Fibroblast of skin of back (primary cell): ENCODE measurements at regions not wholly inside any gene's neighbourhood (a gene's known extent, or its start where the extent isn't known, plus 50 kb on each side); places are given as distances from the start of the nearest gene placed in this dataset.
A peak's percentile ranks its signal among the peaks of the same experiment; 100 is the strongest.

Experiments used
- DNase-seq: peaks from one replicate; pipeline ENCODE4 v3.0.0-alpha.2; 2013

DNA sequence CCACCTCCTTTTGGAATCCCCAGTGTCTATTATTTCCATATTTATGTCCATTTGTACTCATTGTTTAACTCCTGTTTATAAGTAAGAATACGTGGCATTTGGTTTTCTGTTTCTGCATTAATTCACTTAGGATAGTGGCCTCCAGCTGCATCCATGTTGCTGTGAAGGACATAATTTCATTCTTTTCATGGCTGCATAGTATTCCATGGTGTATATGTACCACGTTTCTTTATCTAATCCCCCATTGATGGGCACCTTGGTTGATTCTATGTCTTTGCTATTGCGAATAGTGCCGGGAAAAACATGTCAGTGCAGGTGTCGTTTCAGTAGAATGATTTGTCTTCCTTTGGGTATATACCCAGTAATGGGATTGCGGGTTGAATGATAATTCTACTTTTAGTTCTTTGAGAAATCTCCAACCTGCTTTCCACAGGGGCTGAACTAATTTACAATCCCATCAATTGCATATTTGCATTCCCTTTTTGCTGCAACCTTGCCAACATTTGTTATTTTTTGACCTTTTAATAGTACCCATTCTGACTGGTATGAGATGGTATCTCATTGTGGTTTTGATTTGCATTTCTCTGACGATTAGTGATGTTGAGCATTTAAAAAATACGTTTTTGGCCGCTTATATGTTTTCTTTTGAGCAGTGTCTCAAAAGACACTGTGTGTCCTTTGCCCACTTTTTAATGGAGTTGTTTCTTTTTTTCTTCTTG, 373.2 kb upstream of the TNRC6C start:
- DNase-seq, result no peak

DNA sequence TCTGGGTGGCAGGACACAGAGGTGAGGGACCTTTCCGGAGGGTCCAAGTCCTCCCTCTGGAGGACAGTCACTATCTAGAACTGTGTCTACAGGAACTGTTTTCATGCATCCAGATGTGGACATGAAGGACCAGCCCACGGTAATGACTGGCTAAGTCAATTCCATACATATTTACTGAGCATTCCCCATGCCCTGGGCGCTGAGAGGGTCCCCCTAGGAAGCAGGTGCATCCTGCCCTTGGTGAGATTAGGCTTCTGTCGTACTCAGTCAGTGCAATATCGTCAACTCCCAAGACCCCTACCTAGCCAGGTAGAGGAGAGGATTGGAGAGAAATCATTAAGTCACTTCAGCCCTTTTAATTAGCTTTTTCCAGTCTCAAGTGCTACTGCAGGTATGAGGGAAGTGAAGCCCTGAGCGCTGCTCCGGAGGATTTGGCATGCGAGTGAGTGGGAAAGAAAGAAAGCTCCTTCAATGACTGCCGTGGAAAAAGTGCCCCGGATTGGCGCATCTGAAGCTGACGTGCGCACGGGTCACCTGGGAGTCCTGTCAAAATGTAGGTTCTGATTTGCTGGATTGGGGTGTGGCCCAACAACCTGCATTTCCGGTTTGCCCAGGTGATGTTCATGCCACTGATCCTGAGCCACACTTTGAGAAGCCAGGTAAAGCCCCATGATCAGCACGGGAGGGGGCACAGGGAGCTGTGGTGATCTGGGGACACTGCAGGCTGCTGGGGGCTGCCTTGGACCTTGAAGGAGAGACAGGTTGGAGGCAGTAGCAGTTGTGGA, 367.4 kb upstream of the TNRC6C start:
- DNase-seq, result no peak

DNA sequence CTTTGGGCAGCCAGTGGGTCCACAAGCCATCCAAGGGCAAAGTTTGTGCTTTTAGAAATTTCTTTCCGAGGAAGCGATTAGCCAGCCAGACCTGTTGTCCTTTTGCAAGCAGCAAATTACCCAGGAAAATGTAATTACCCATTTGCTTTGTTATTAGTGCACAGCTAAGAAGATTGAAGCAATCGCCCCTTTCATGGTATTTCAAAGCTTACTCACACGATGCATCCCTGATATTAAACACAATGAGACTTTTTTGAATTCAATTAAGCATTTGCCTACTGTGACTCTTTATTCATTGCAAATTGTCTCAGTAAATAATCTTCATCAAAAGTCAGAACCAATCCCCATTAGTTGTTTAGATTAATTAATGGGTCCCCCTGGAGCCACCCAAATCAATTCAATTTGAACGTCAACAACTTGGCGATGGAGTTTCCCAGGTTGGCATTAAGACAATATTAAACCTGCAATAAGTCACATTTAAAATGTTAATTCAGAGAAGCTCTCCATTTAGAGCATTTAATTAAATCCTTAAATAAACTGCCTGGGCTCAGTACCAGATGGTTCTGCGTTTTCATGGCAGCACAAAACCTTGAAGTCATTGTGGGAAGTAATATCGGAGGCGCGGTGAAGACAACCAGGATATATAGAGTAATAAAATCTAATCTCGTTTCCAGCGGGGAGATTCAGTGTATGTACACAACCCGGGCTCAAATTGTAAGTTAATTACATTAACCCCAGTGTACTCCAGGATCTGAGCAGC, 366.2 kb upstream of the TNRC6C start:
- no peak for DNase-seq

DNA sequence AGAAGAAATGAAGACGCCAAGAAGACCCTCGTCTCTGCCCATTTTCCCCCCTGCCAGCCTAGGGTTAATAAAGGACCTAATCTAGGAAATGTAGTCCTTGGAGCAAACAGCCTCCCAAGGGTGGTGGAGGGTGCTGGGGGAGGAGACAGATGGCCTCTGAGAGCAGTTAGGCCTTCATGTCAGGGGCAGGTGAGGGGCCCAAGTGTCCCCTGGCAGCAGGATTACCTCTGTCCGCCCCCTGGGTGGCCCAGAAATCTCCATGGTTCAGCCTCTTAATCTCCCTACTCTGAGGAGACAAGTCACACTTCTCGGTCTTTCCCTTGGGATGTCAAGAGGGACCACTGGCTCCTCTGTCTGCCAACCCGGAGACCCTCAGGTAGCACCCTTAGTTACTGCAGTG, 365.4 kb upstream of the TNRC6C start:
- DNase-seq, result no peak

DNA sequence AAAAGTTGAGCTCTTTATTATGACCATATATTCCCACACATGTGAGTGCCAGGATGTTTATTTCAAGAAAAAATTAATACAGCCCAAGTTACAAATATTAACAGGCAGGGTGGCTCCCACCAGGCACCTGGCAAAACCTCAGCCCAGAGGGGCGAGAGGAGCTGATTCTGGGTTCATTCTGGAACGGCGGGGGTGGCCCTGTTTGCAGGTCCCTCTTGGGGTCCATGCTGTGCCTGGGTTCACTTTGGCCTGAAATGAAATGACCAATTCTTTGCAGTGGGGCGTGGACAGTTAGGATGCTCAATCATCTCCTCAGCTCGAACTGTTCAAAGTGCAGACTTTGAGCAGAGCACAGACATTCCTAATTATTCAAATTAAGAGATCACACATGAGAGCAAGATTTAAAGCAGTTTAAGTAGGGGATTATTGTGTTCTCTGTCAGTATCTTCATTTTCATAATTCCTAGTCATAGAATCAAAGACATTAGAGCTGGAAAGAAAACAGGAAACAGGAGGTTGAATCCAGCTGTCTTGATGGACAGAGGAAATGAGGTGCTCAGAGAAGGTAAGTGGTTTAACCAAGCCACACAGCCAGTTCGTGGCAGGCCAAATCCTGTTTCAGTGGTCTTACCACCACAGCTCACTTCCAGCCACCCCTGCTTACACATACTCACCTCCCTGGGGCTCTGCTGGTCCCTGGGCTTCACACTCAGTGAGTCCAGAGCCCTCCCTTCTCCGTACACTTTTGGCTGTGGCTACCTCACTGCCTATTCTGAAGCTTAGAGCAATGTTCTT, 363.9 kb upstream of the TNRC6C start:
- no peak for DNase-seq

DNA sequence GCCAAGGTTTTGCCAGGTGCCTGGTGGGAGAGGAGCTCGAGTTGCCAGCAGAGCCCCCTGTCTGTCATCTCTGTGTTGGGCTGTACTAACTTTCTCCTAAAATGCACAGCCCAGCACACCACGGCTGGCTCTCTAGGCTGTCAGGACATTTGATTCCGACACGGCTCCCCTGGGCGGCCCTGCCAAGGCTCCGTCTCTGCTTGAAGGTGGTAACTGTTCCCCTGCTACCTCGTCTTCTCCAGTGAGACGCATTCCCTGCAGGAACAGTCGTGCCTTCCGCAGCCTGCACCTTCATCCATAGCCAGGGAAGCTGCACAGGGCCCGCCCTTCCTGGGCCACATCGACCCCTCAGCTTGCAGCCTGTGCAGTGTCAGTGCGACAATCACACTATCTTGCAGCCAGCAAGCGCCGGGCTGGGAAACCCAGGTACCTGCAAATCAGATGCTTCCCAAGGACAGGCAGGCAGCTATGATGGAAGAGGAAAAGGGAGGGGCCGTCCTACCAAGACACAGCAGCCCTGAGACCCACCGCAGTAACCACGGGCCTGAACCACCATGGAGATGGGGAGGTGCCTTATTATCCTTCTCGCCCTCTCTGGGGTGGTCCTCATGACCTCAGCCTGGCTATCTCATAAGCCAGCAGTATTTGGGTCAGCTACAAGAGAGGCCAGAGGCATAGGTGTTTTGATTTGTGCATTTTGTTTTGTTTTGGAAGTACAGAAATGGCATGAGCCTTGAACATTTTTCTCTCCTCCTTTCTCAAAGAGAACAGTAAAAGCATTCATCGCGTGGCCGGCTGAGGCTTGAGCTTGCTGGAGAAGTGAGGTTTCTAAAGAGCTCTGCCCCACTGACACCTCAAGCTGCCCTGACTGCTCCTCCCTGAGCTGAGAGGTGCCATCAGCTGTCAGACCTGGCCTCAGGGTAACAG, 361.7 kb upstream of the TNRC6C start:
- DNase-seq, result no peak

DNA sequence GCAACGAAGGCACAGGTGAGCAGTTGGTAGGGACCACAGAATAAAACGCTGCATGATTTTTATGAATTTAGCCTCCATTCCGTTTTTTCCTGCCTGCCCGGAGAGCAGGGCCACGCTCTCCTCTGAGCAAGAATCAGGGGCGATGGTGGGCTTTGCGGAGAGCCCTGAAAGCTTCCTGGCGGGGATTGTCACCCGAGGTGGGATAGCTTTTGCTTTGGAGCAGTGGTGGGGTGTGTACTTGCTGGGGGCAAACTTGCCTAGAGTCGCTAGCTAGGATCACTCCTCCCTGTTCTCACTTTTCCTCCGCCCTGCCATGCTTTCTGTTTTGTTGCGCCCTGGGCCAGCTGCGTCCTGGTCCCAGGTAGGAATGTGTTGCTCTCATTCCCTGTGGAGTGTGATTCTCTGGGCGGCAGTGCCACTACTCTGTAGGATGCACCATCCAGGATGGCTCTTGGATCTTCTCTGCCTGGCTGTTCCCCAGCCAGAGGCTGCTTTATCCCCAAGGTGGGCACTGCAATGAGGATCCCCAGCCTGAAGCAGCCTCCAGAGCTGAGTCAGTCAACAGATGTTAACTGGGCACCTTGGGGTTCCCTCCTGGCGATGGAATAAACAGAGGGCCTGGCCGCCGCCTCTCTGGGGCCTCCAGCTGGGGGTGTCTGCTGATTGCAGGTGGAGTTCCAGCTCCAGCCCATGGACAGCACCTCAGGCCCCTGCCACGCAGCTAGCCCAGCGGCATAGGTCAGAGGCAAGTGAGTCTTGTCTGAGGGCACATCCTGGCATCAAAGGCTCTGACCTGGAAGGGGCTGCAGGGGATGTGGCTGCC, 360.9 kb upstream of the TNRC6C start:
- DNase-seq, result no peak

DNA sequence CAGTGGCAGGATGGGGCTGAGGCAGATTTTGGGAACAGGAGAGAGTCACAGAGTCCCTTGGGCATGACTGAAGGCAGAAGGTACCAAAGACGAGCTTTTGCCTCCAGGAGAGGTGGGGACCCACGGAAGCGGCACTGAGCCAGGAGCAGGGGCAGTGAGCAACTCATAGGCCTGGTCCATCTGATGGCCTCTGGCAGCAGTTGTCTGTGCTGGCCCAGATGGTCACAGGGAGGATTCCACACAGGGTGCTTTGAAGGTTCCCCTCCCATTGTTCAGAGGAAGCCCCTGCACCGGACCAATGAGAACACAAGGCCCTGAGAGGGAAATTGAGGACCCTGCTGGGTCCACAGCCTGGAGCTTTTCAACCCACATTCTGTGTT, 360.3 kb upstream of the TNRC6C start:
- DNase-seq, result no peak

DNA sequence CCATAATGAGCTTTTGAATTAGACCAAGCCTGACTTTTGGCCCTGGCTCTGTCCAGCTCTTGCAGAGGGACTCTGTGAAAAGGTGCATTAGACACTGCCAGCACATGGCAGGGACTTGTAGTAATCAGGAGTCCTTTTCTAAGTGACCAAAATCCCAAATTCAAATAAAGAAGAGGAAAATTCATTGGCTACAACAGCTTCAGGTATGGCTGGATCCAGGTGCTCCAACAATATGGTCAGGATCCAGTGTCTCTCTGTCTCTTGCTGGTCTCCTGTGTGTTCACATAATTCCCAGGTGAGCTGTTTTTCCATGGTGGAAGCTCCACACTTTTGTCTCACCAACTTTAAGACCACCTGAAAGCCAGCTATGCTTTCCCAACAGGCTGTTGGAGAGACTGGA, 358.8 kb upstream of the TNRC6C start:
- DNase-seq, result no peak

DNA sequence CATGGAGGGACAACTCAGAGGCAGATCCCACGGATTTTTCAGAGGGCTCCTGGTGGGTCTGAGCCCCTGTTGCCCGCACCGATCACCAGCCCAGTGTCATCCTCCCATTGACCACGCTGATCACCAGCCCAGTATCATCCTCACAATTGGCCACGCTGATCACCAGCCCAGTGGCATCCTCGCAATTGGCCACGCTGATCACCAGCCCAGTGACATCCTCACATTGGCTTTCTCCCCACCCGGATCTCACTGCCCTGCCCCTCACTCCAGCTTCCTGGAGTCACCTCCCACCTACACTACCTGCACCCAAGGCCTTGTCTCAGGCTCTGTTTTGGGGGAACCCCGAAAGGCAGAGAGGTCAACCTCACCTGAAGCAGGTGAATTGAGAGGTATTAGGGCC, 358.2 kb upstream of the TNRC6C start:
- DNase-seq, result no peak

DNA sequence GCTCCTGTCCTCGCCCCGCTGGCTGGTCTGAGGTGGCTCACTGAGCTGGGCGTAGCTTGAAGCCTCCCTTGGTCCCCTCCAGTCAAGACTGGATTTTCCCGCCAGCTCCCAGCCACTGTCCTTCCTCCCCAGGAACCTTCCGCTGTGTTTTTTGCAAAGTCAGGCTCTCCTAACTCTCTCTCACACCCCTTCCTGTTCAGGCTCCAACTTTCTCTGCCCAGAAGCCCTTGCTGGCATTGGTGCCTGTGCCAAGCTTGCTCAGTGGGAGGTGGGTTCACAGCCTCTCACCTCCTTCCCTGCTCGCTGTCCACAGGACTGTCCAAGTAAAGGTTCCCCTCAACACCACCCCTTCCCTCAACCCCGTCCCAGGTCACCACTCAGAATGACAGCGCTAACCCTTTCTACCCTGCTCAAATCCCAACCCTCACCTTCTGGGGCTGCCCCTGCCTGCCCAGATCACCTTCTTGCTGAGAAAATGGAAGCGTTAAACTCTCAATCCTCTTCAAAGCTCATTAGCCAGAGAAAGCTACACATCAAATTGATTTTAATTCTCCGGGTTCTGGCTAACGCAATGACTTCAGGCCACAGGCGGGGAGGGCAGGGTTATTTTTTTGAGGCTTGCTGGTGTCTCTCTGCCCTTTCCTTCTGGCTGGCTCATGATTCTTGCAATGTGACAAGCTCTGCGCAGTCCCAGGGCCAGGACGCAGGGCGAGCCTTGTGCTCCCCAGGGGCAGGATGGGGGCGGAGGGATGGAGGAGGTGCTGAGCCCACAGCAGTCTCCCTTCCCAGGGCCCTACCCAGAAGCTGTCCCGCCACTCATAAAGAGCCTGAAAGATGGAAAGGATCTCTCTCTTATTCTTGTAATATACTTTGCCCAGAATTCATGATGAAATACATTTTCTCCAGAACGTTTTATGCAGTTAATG, 357.2 kb upstream of the TNRC6C start:
- no peak for DNase-seq

DNA sequence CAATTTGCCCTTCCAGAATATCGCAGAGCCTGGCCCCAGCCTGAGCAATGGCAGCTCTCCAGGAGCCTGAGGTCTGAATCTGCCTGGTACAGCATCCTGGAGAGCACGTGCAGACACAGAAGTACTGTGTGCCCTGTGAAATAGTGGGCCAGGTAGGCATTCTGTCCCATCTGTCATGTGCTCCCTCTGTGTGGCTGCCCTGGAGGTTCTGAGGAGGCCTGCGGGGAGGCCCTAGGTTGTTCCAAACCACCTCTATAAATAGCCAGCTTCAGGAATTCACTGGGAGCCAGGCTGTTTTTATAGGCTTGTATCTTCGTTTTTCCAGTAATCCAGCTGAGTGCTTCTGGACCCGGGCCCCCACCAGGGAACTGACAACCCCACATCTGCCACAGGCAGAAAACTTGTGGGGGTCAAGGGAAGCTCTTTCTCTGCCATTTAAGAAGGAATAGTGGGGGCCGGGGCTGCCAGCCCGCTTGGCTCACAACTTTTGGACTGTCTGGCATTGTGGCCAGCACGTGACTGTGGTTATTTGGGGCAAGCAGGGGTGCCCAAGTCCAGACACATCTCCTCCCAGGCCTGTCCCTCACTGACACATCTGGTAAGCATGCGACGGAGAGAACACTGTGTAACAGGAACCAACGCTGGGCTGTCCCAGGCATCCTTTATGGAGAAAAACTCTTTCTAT, 356.3 kb upstream of the TNRC6C start:
- DNase-seq, result peak; percentile 94

DNA sequence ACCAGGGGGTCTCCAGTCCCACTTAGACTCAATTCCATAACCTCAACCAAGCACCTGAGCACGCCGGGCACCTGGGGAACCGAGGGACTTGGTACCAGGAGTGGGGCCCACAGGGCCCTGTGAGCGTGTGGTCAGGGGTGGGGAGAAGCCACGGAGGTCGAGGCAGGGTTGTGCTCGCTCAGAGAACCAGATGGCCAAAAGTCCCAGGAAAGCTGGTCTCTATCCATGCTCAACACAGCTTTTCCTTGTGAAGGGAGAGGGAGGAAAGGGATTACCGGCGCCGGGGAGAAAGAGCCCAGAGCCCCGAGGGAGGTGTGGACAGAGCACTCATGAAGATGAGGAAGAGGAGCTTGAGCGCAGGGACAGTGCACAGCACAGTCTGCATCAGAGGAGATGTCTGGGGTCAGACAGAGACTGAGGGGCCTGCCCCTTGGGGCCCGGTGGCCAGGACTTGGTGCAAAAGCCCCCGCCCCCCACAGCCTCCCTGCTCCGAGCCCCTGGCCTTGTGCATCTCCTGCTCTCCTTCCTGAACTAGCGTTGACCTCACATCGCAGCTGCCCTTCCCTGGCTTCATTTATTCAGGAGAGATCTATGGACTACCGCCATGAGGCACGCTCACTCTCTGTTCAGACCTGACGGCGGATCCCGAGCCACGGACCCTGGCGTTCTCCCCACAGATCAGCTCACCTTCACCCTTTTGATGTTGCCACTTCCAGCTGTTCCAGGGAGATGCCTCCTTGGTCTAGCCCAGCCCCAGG, 355.4 kb upstream of the TNRC6C start:
- DNase-seq, result no peak

DNA sequence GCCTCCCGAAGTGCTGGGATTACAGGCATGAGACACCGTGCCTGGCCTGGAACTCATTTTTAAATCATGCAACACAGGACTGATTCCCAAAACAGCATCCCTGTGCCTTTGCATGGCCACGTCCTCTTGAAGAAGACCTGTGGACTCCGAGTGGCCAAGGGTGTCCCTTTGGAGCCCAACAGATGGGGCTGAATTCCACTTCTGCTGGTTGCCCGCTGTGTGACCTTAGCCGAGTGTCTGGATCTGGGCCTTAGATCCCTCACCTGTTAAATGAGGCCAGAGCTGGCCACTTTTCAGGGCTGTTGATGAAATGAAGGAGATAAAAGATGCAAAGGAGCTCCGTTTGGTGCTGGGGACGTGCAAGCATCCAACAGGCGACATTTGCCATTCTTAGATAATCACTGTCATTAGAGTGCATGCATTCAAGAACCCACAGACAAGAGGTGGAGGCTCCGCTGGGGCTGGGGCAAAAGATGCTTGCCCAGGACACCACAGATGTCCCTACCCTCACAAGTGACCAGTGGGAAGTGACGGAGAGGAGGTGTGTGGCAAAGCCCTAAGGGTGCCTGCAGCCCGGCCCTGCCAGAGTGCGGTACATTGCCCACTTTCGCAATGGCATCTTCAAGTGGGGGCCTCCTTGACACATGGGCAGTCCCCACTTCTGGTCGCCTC, 354.1 kb upstream of the TNRC6C start:
- no peak for DNase-seq

DNA sequence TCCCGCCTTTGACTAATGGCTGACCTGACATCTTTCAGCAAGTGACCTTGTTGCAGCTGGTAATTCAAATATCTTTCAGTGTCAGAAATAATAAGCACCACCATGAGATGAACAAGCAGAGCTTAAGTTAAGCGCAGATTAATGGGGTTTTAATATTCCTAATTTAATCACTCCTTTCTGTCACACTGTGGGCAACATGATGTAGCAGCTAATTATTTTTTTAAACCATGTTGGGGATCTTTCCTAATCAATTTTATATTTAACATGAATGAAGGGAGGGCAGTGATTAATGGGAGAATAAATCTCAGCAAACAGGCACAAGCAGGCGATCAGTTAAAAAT, 353.6 kb upstream of the TNRC6C start:
- DNase-seq, result no peak

DNA sequence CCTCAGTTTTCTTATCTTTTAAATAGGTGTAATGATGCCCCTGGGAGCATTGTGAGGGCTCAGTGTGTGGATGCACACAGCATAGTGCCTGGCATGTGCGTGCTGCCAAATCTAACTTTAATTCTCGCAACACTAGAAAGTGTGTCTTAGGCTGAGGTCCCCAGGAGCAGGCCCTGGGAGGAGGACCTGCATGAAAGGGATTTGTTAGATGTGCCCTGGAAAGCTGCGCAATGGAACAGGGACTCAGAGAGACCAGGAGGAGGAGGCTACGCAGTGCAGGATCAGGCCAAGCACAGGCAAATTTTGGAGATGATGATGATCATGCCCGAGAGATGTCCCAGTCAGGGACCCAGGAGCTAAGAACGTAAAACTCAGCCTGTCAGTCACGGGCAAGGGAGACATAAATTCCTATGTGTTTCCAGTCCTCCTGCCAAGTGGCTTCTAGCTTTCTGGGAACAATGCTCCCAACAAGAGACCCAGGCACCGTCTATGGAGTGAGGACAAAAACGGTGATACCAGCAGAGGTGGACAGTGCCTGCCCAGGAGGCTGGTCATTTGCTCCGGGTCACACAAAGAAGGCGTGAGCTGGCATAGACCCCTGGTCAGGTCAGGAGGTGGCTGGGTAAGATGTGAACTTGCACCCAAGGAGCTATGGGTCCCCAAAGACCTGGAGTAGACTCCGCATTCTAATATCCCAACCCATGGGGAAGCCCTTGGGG, 352.2 kb upstream of the TNRC6C start:
- DNase-seq, result no peak

DNA sequence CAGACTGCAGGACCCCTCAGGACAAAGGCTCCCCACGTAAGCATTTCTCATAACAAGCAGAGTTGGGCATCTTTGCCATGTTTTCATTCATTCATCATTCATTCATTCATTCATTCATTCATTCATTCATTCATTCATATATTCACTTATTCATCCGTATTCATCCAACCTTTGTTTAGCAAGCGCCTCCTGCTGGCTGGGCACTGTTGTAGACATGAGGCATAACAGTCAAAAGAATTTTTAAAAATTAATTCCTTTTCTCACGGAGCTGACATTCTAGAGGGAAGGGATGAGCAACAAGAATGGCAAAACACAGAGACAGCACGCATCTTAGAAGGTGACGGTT, 351.7 kb upstream of the TNRC6C start:
- DNase-seq, result no peak
